Activated T-cell treated with anti-CD3 and anti-CD28 coated beads, Interleukin-2, amount 50 U/mL, for 1 hour (primary cell): ENCODE measurements at regions not wholly inside any gene's neighbourhood (a gene's known extent, or its start where the extent isn't known, plus 50 kb on each side); places are given as distances from the start of the nearest gene placed in this dataset.

Experiments
- DNase-seq: peaks from one replicate; pipeline ENCODE4 v3.0.0-alpha.2; 2020

DNA sequence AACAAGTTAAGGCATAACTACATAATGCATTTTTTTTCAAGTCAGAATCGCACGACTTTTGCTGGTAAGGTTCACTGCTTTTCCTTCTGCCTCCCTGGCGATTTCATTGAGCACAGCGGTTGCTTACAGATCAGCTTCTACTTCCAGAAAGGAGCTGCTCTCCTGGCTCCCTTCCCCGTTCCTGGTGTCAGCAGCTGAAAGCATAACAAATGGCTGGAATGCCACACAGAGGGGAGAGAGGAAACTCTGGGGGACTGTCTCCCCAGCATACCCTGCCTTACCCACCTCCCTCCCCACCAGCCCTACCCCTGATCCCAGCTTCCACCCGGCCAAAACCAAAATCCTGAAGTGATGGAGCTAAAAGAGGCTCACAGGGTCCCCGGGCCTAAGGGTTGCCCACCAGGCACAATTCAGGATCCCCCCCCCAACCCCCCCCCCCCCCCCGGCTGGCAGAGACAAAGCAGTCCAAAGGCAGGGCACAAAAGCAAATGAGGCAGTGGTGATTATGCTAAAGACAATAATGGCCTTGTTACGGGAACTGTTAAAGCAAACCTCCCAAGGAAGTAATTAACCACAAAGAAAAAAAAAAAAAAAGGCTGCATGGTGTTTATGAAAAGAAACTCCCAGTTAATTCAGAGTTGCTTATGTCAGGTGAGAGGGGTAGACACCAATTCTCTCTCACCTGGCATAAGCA lies 126.1 kb upstream of the WWC1 start:
- DNase-seq, result no peak

GRCh38 chr5:168165977-168166376 lies 125.5 kb upstream of the WWC1 start:
- DNase-seq, result no peak

DNA sequence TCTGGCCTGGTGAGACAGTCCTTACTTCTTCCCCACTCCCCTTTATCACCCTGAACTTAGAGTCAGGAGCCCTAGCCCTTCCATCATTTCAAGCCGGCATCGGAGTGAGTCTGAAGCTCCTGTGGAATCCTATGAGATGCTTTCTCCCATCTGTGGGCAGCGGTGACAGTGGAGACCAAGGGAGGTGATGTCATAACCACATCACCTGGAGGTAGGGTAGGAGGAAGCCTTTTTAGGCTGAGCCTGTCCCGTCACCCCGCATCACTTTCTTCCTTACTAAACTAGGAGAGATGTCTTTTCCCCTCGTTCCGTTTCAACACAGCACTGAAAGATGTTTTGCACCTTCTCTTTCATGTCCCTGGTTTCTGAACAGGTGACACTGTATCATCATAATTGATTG lies 124.1 kb upstream of the WWC1 start:
- no peak for DNase-seq

GRCh38 chr5:168168978-168169698 lies 122.3 kb upstream of the WWC1 start:
- DNase-seq, result no peak

GRCh38 chr5:168169791-168170190 lies 121.7 kb upstream of the WWC1 start:
- DNase-seq, result no peak

GRCh38 chr5:168171901-168172759 lies 119.3 kb upstream of the WWC1 start:
- no peak for DNase-seq

GRCh38 chr5:168172760-168173223 lies 118.7 kb upstream of the WWC1 start:
- DNase-seq, result no peak

GRCh38 chr5:168174376-168174775 lies 117.1 kb upstream of the WWC1 start:
- no peak for DNase-seq

- DNase-seq, result no peak
Measured at GRCh38 chr5:168176251-168176650, 115.2 kb upstream of the WWC1 start.

DNA sequence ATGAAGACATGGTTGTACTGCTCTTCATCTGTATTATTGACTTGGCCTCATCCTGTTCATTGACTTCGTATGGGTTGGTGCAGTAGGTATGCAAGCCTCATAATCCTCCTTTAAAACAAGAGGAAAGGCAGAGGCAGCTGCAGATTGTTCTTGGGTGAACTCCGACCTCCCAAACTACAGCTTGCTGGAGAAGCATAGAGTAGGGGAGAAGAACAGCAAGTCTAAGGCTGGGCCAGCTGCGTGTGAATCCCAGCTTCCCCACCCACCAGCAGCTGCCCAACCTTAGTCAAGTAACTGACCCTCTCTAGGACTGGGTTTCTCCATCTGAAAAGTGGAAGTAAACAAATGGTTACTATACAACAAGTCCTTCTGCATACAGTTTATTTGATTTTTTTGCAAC lies 114.5 kb upstream of the WWC1 start:
- DNase-seq, result no peak

- DNase-seq, result no peak
Measured at GRCh38 chr5:168177831-168178450, 113.5 kb upstream of the WWC1 start.

DNA sequence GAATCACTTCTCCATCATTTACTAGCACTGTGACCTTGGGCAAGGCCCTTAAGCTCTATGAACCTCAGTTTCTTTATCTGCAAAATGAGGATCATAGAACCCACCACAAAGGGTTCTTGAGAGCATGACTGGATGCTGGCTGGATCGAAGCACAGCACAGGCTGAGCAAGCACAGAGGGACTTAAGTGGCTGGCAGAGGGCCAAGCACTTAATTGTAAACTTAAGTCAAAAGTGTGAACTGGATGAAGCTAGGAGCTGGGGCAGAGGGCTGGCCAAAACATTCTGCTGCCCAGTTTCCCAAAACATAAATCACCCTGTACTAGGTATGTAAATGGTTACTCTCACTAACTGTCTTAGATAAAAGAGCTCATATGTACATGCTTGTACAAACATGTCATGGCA lies 112.3 kb upstream of the WWC1 start:
- DNase-seq, result no peak

DNA sequence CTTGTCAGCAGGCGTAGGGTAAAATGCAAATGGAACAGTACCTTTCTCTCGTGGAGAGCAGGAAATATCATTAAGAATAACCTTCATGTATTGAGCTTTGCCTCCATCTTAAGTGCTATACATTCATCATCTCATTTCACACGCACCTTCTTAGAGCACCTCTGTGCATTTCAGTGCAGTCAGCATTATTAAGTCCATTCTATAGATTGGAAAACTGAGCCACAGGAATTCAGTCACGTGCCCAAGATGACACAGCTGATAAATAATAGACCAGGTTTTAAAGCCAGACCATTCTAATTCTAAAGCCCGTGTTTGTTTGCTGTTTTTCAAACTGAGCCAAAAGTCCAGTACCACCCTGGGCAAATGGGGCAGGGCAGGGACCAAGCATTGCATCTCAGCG lies 109.2 kb upstream of the WWC1 start:
- no peak for DNase-seq

DNA sequence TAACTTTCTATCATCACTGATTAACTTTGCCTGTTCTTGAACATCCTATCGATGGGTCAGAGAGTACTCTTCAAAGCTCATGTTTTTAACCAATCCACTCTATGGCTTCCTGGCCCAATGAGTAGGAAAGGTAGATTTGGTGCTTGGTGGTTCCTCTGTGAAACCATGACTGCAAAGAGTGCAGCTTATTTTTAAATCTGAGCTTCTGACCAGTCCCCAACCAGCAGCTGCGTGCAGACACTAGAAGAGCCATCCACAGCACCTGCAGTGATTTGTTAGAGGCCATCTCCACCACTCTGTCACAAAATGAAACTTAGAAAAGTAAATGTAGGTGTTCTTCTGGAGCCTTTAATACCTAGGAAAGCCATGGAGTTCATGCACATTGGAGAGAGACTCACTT lies 107.3 kb upstream of the WWC1 start:
- no peak for DNase-seq

DNA sequence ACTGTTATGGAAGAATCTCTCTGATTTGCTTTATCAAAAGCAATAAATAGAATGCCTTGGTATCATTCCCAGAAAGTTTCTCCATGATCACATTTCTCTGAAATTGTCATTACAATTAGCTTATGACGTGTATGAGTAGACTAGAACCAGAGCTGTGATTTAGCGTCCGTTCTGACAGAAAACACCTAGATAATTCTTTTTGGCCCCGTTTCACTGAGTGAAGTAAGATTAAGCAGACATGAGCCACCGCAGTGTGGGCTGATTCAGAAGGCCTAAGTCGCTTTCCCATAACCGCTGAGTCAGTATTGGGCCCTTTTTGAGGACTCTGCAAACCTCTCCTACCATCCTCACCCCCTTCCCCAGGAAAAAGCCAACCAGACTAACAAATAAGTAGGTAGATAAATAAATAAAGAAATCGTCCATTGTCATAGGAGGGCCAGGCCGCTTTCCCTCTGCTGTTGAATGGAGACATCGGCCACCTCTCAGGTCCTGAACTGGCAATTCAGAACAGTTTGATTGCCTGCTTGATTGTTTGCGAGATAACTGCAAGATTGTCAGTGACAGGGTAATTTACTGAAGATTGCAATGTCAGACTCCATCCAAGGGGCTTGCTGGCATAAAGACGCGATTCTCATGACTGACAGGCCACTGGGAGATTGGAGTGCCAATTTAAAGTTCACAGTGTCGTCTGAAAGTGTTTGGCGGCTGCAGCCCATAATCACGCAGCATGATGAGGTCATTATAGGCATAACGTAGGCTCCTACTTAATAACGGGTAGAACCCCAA lies 105.0 kb upstream of the WWC1 start:
- no peak for DNase-seq

DNA sequence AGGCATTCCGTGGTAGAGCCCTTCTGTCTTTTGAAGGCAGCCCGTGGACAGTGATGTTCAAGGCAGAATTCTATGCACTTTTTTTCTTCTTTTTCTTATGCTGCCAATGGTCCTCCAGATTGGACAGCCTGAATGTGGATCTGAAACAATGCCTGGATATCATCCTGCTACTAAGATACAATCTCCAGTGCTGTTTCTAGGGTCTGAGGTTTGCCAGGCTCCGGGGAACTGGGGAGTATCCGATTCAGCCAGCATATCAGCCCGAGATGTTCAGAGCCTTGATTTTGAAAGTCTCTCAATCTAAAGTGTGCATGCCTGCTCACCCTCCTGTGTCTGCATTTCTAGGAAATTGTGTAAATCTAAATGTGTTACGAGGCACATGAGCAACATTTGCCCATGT lies 103.8 kb upstream of the WWC1 start:
- no peak for DNase-seq

DNA sequence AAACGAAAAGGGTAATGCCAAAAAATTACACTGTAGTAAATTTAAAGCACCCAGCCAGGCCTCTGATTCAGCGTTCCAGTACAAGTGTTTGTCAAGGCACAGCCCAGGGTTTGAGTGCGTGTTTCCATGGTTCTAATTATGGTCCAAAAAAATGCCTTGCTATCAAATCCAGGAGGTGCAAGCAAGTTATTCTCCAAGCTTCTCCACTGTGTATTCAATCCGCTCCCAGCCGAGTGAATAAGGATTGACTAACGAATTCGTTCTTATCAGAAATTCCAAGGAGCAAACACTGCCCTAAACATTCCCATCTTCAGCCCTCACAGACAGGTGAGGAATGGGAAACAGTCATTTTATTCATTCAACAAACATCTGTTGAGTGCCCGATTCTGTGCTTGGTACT lies 103.3 kb upstream of the WWC1 start:
- DNase-seq, result no peak

DNA sequence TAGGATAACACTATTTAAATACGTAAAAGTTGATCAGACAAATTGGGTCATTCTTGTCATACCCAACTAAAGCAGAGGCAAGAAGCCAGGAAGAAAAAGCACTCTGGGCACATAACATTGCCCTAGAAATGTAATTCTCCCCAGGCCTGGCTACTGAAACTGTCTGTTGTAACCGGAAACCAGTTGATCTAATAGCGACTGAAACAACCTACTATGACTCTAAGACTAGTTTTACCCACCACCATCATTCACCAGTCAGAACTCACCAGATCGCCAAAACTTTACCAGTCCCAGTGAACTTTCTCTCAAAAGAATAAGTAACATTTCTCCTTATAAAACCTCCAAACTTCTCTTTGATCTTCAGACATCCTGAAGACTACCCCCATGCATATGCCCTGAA lies 99.3 kb upstream of the WWC1 start:
- DNase-seq, result no peak

DNA sequence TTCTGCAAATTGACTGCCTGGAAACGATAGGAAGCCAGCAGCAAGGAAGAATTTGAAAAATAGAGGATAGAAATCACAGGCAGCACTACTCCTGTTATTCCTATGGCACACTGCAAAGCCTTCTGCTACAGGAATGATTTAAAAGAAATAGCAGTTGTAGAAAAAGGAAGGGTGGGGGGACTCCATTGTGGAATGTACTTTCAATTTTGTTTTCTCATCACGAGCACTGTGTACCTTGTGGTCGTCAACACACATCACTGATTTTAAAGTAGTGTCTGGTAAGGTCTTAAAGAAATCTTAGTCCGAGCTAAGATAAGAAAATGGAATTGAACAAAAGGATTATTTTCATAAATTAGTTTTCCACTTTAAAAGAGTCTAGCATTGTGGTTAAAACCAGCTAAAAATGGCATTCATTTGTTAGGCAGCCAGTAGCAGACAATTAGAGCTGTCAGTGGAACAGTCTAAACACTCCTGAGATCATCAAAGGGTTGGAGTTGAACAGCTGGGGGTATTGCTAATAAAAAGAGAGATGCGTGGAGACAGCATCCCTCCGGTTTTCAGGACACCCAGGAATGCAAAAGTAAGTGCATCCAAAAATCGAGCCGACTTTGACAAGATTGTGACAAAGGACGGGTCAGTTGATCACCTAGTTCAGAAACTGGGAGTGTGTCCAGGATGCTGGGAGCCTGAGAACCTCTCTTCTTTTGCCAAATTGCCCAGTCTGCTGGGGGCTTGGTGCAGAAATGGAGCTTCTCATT lies 97.8 kb upstream of the WWC1 start:
- DNase-seq, result no peak

DNA sequence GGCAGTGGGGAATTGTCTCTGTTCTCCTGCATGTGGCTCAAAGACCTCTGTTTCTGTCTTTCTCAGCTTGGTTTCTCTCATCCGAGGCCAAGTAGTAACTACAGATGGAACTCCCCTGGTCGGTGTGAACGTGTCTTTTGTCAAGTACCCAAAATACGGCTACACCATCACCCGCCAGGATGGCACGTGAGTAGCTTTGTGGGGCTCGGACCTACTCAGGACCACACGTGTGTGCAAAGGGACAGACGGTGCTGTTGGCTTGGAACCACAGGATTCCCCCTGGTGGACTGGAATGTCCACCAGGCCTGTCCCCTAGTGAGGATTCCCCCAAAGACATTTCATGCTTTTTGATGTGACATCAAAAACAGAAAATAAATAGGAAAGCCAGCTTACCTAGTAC lies 96.3 kb upstream of the WWC1 start:
- no peak for DNase-seq

- no peak for DNase-seq
Measured at GRCh38 chr5:168198359-168198758, 93.1 kb upstream of the WWC1 start.

DNA sequence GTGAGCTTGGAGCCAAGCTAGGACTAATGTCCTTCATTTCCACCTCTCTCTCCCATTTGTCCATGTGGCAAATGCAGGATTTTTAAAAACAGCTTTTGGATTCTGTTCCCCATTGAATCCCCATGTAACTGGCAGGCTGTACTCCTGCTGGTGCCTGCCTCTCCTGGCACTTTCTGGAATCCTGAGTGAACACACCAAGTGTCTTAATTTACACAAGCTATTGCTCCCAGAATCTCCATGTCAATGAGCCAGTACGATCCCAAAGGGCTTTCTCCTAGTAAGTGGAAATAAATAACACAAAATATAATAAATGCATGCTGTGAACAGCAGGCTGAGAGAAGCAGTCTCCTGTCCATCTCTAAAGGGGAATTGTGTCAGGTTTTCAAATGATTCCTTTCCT lies 88.4 kb upstream of the WWC1 start:
- DNase-seq, result no peak
